Left lobe of liver (tissue), 2 donors: ENCODE measurements at regions not wholly inside any gene's neighbourhood (a gene's known extent, or its start where the extent isn't known, plus 50 kb on each side); places are given as distances from the start of the nearest gene placed in this dataset.

Source experiments
- ATAC-seq: fragments of 200-7000 bp; cut with Tn5 transposase; one replicate; pipeline ENCODE4 v1.9.1; 2020; ENCODE audit warnings: mild to moderate bottlenecking, moderate library complexity
- DNase-seq: peaks from one replicate; pipeline ENCODE4 v3.0.0-alpha.2; 2020; ENCODE audit warnings: low spot score
- donor health status: DM: no; HTN: no; CAD: no; lungs with moderate emphysema.
- donor health status: DM: no; HTN: yes; CAD: no.

- ATAC-seq: no peak
- no peak for DNase-seq
Measured at GRCh38 chr5:167814828-167815227, 476.6 kb upstream of the WWC1 start.

GRCh38 chr5:167816354-167816753 lies 475.1 kb upstream of the WWC1 start:
- DNase-seq: no peak
- ATAC-seq: no peak

- DNase-seq (no peak), ATAC-seq (no peak)
Measured at GRCh38 chr5:167816864-167817263, 474.6 kb upstream of the WWC1 start.

- DNase-seq (no peak), ATAC-seq (no peak)
Measured at GRCh38 chr5:167819406-167819805, 472.0 kb upstream of the WWC1 start.

GRCh38 chr5:167820101-167820990 lies 471.1 kb upstream of the WWC1 start:
- ATAC-seq: no peak
- no peak for DNase-seq

- ATAC-seq: no peak
- DNase-seq: no peak
Measured at GRCh38 chr5:167821151-167821550, 470.3 kb upstream of the WWC1 start.

GRCh38 chr5:167821669-167822068 lies 469.8 kb upstream of the WWC1 start:
- DNase-seq (no peak), ATAC-seq (no peak)

- ATAC-seq (no peak), DNase-seq (no peak)
Measured at GRCh38 chr5:167822241-167822640, 469.2 kb upstream of the WWC1 start.

- ATAC-seq (no peak), DNase-seq (no peak)
Measured at GRCh38 chr5:167823405-167823804, 468.0 kb upstream of the WWC1 start.

GRCh38 chr5:167827766-167828165 lies 463.7 kb upstream of the WWC1 start:
- ATAC-seq: no peak
- DNase-seq: no peak

- DNase-seq: no peak
- no peak for ATAC-seq
Measured at GRCh38 chr5:167831754-167832504, 459.5 kb upstream of the WWC1 start.

- DNase-seq (no peak), ATAC-seq (no peak)
Measured at GRCh38 chr5:167832609-167833008, 458.8 kb upstream of the WWC1 start.

- ATAC-seq (no peak), DNase-seq (no peak)
Measured at GRCh38 chr5:167833456-167833855, 458.0 kb upstream of the WWC1 start.

- no peak for ATAC-seq
- no peak for DNase-seq
Measured at GRCh38 chr5:167835146-167835545, 456.3 kb upstream of the WWC1 start.

- ATAC-seq (no peak), DNase-seq (no peak)
Measured at GRCh38 chr5:167837127-167837526, 454.3 kb upstream of the WWC1 start.

- DNase-seq: no peak
- no peak for ATAC-seq
Measured at GRCh38 chr5:167839065-167839464, 452.4 kb upstream of the WWC1 start.

GRCh38 chr5:167840527-167841130 lies 450.8 kb upstream of the WWC1 start:
- no peak for DNase-seq
- no peak for ATAC-seq

GRCh38 chr5:167843881-167844572 lies 447.4 kb upstream of the WWC1 start:
- no peak for ATAC-seq

GRCh38 chr5:167845952-167846351 lies 445.5 kb upstream of the WWC1 start:
- DNase-seq (no peak), ATAC-seq (no peak)

More at GRCh38 chr5:167843881-167844572, 447.4 kb upstream of the WWC1 start:
- DNase-seq: no peak

- ATAC-seq (no peak), DNase-seq (no peak)
Measured at GRCh38 chr5:167849874-167850273, 441.6 kb upstream of the WWC1 start.

- ATAC-seq: no peak
- DNase-seq: no peak
Measured at GRCh38 chr5:167850911-167851310, 440.5 kb upstream of the WWC1 start.
